Mesothelial cell of epicardium (in vitro differentiated cells): ENCODE measurements at regions not wholly inside any gene's neighbourhood (a gene's known extent, or its start where the extent isn't known, plus 50 kb on each side); places are given as distances from the start of the nearest gene placed in this dataset.

ENCODE experiments used
- DNase-seq, 2 experiments: peaks; one replicate each; pipeline ENCODE4 v3.0.0; 2021; ENCODE audit warnings: low spot score in 2 of 2; ENCODE audit not compliant: unreplicated experiment in 2 of 2
- H3K27ac Mint-ChIP-seq: 2 replicates; pipeline ENCODE4 v1.8.0; 2021; ENCODE audit warnings: mixed read lengths
- H3K27me3 Mint-ChIP-seq: 2 replicates; pipeline ENCODE4 v1.8.0; 2021; ENCODE audit warnings: low read depth, mixed read lengths
- H3K36me3 Mint-ChIP-seq: 2 replicates; pipeline ENCODE4 v1.8.0; 2021; ENCODE audit warnings: mixed read lengths
- H3K4me1 Mint-ChIP-seq: 2 replicates; pipeline ENCODE4 v1.8.0; 2021; ENCODE audit warnings: mixed read lengths
- H3K4me3 Mint-ChIP-seq: 2 replicates; pipeline ENCODE4 v1.8.0; 2021; ENCODE audit warnings: mild to moderate bottlenecking, moderate library complexity, mixed read lengths
- H3K9me3 Mint-ChIP-seq: 2 replicates; pipeline ENCODE4 v1.8.0; 2021; ENCODE audit warnings: mixed read lengths
- TF ChIP-seq, protein P1 (sequence below): fragments of 200-600 bp; sonication (generic); IDR thresholded peaks from one replicate; pipeline ENCODE4 v1.5.0; 2021; ENCODE audit warnings: antibody characterized with exemption; ENCODE audit not compliant: unreplicated experiment

DNA sequence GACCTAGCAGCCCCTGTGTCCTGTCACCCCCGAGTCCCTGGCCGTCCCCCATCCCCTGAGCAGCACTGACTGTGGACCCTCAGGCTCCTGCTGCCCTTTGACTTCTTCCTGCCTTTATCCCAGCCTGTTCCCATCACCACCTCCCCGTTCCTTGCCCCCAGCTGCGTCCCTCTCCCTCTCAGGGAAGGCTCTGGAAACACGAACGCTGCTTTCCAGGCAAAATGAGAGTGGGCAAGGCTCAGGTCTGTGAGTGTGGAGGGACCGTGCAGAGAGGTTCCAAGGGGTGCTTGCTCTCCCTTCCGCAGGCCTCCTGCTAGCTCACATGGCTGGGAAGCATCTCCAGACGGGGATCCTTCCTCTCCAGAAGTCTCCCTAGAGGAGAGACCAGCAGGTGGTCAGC lies 501.8 kb upstream of the SALL3 start:
- Mint-ChIP-seq H3K27me3 (peaks cover 10% of the 10 kb centered on the region), H3K4me3 (no peak overlapping the region), H3K4me1 (no peaks in the 10 kb centered on the region), H3K36me3 (no peaks in the 10 kb centered on the region), H3K9me3 (peaks cover 8% of the 10 kb centered on the region), H3K27ac (no peak overlapping the region)
- TF ChIP-seq, protein P1, sequence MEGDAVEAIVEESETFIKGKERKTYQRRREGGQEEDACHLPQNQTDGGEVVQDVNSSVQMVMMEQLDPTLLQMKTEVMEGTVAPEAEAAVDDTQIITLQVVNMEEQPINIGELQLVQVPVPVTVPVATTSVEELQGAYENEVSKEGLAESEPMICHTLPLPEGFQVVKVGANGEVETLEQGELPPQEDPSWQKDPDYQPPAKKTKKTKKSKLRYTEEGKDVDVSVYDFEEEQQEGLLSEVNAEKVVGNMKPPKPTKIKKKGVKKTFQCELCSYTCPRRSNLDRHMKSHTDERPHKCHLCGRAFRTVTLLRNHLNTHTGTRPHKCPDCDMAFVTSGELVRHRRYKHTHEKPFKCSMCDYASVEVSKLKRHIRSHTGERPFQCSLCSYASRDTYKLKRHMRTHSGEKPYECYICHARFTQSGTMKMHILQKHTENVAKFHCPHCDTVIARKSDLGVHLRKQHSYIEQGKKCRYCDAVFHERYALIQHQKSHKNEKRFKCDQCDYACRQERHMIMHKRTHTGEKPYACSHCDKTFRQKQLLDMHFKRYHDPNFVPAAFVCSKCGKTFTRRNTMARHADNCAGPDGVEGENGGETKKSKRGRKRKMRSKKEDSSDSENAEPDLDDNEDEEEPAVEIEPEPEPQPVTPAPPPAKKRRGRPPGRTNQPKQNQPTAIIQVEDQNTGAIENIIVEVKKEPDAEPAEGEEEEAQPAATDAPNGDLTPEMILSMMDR, result no peak
- DNase-seq, result no peak

DNA sequence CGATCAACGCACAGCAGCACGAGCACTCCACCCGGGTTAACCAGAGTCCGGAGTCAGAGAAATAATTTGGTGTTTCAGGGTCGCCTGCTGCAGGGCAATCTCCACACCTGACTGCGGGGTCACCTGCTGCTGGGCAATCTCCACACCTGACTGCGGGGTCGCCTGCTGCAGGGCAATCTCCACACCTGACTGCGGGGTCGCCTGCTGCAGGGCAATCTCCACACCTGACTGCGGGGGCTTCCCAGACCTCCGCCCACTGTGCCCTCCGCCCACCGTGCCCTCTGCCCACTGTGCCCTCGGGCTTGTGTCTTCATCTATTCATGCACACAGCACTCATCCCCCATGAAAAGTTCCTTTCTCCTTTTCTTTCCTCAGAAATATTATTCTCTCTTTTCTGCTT lies 500.2 kb upstream of the SALL3 start:
- DNase-seq, result no peak
- peaks cover 3% of the 10 kb centered on the region for H3K9me3 Mint-ChIP-seq
- no peaks in the 10 kb centered on the region for H3K36me3 Mint-ChIP-seq
- peaks cover 10% of the 10 kb centered on the region for H3K27me3 Mint-ChIP-seq
- H3K27ac Mint-ChIP-seq, result no peak overlapping the region
- TF ChIP-seq, protein P1, result no peak
- H3K4me1 Mint-ChIP-seq, result no peaks in the 10 kb centered on the region
- H3K4me3 Mint-ChIP-seq, result no peak overlapping the region

DNA sequence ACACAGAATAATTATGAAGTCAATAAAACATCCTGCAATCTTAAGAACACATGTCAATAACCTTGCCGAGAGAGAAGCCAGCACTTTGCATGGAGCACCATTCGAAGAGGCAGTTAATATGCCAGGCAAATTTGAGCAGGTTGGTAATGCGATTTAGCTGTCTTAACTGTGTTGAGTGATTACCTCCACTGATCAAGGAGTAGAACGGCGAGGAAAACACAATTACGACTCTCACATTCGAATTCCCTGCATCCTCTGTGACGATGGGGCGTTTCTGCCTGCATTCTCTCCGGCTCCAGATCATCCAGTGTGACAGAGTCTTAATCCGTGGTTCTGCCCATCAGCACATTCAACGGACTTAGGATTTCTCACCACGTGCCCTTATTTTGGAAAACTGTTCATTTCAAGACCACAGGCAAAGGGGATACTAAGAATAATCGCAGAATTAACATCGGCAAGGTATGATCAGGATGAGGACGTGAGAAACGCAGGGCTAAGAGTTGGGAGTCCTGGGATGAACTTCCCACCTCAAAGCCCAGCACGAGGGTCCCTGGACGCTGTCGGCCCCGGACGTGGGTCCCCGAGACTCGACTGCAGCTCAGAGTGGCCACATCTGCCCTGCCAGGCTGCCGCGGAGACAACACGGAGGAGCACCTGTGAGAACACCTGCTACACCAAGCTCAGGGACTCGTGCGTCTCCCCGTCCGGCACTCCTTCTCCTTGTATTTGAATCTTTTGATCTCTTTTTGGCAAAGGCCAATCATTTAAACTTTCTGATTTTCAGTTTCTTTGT lies 499.2 kb upstream of the SALL3 start:
- DNase-seq, result no peak
- Mint-ChIP-seq H3K27ac (no peak overlapping the region), H3K27me3 (peaks cover 10% of the 10 kb centered on the region), H3K4me1 (no peaks in the 10 kb centered on the region), H3K4me3 (no peak overlapping the region), H3K36me3 (no peaks in the 10 kb centered on the region), H3K9me3 (peaks cover 3% of the 10 kb centered on the region)
- TF ChIP-seq, protein P1, result no peak

DNA sequence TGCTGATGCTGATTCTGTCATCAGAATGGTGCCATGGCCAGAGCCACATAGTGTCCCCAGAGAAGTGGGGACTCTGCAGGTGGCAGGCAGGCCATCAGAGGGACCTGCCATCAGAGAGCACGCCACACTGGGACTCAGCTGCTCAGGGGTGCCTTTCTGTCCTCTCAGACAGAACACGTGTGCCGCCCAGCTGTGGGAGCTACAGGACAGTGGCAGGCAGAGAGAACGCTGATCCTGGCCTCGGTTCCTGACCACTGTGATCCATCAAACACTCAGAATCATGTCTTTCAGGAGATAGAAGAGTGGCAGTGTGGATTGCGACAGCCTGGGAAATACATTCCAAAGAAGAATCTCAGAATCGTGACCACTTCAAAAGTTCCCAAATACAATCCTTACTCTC lies 497.2 kb upstream of the SALL3 start:
- Mint-ChIP-seq H3K27me3 (peaks cover 10% of the 10 kb centered on the region), H3K9me3 (peaks cover 7% of the 10 kb centered on the region), H3K4me1 (no peaks in the 10 kb centered on the region), H3K36me3 (no peaks in the 10 kb centered on the region), H3K27ac (no peak overlapping the region), H3K4me3 (no peak overlapping the region)
- TF ChIP-seq, protein P1, result no peak
- DNase-seq, result no peak

DNA sequence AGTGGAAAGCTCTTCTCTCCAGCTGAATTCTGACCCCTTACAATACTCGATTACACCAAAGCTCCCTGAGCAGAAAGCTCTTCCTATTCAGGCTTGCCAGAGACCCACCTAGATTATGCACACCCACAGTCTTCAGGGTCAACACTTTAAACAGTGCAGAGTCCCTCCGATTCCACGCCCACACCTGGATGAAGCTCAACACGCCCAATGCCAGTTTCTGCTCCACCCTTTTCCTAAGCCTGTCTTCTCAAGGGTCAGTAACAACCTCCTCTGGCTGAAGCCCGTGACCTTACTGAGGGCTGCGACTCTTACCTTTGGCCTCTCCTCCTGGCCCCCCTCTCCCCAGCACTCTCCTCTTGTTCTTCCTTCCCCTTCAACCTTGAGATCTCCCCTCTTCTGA lies 492.0 kb upstream of the SALL3 start:
- TF ChIP-seq, protein P1, result no peak
- no peak overlapping the region for H3K4me3 Mint-ChIP-seq
- H3K4me1 Mint-ChIP-seq, result no peaks in the 10 kb centered on the region
- H3K36me3 Mint-ChIP-seq, result no peaks in the 10 kb centered on the region
- H3K27me3 Mint-ChIP-seq, result no peaks in the 10 kb centered on the region
- no peak overlapping the region for H3K27ac Mint-ChIP-seq
- H3K9me3 Mint-ChIP-seq, result peaks cover 40% of the 10 kb centered on the region
- DNase-seq, result no peak
